ENCODE measurements at regions not wholly inside any gene's neighbourhood (a gene's known extent, or its start where the extent isn't known, plus 50 kb on each side); places are given as distances from the start of the nearest gene placed in this dataset.

GRCh38 chr10:83195021-83195420 is 944.3 kb upstream of the GHITM start:
- no peak for ATAC-seq (ENCODE audit: low FRiP score)
- no peak for TF ChIP-seq CTCF (IDR thresholded peaks at IDR 0.05)
- no peak for DNase-seq (ENCODE audit: low spot score)

- ATAC-seq (ENCODE audit: low FRiP score) (no peak), DNase-seq (ENCODE audit: low spot score) (no peak)
- no peak for TF ChIP-seq CTCF (IDR thresholded peaks at IDR 0.05)
Measured at GRCh38 chr10:83199374-83199773, 939.9 kb upstream of the GHITM start.

GRCh38 chr10:83205861-83206260 is 933.4 kb upstream of the GHITM start:
- no peak for TF ChIP-seq CTCF (IDR thresholded peaks at IDR 0.05)
- no peak for DNase-seq (ENCODE audit: low spot score)
- no peak for ATAC-seq (ENCODE audit: low FRiP score)

- no peak for TF ChIP-seq CTCF (IDR thresholded peaks at IDR 0.05)
- DNase-seq (ENCODE audit: low spot score) (no peak), ATAC-seq (ENCODE audit: low FRiP score) (no peak)
Measured at GRCh38 chr10:83212632-83213334, 926.5 kb upstream of the GHITM start.

- DNase-seq (ENCODE audit: low spot score), result no peak
- no peak for TF ChIP-seq CTCF (IDR thresholded peaks at IDR 0.05)
- ATAC-seq (ENCODE audit: low FRiP score), result no peak
Measured at GRCh38 chr10:83214136-83214535, 925.2 kb upstream of the GHITM start.

- DNase-seq (ENCODE audit: low spot score) (no peak), ATAC-seq (ENCODE audit: low FRiP score) (no peak)
- no peak for TF ChIP-seq CTCF (IDR thresholded peaks at IDR 0.05)
Measured at GRCh38 chr10:83218205-83218604, 921.1 kb upstream of the GHITM start.

- ATAC-seq (ENCODE audit: low FRiP score) (no peak), DNase-seq (ENCODE audit: low spot score) (no peak)
- TF ChIP-seq CTCF (IDR thresholded peaks at IDR 0.05), result no peak
Measured at GRCh38 chr10:83222300-83222699, 917.0 kb upstream of the GHITM start.
